Esophagus squamous epithelium (tissue), 4 donors: ENCODE measurements at regions not wholly inside any gene's neighbourhood (a gene's known extent, or its start where the extent isn't known, plus 50 kb on each side); places are given as distances from the start of the nearest gene placed in this dataset.

ENCODE experiments used
- POLR2A ChIP-seq, 4 donors: fragments of 450-650 bp; IDR thresholded peaks; one replicate each; pipeline ENCODE4 v1.6.1; 2017; ENCODE audit warnings: antibody characterized with exemption in 4 of 4, mild to moderate bottlenecking in 4 of 4, moderate library complexity in 3 of 4
- TF ChIP-seq, protein P1 (sequence below), 6 experiments: fragments of 450-650 bp in 4 of 6; fragments of 200-600 bp in 2 of 6; sonication (generic) in 2 of 6; IDR thresholded peaks; one replicate each; pipeline ENCODE4 v1.5.1; 2016 to 2019; ENCODE audit warnings: antibody characterized with exemption in 6 of 6, mild to moderate bottlenecking in 4 of 6, moderate library complexity in 4 of 6

DNA sequence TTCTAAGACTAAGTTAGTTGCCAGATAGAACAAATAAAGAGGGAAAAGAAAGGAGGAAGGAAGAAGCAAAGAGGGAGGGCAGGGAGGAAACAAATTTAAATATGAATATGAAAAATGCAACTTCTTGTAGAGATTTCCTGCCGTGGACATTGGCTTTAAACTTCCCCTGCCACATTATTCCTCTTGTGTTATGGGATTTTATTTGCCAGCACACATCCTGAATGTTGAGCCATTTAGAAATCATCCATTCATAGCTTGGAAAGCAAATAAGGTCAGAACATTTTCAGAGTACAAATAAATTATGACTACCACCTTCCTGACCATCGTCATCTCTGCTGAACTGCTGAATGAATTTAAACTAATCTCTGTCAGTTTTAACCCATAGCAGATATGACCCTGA is 911.9 kb upstream of the LRRN3 start:
- TF ChIP-seq, protein P1, sequence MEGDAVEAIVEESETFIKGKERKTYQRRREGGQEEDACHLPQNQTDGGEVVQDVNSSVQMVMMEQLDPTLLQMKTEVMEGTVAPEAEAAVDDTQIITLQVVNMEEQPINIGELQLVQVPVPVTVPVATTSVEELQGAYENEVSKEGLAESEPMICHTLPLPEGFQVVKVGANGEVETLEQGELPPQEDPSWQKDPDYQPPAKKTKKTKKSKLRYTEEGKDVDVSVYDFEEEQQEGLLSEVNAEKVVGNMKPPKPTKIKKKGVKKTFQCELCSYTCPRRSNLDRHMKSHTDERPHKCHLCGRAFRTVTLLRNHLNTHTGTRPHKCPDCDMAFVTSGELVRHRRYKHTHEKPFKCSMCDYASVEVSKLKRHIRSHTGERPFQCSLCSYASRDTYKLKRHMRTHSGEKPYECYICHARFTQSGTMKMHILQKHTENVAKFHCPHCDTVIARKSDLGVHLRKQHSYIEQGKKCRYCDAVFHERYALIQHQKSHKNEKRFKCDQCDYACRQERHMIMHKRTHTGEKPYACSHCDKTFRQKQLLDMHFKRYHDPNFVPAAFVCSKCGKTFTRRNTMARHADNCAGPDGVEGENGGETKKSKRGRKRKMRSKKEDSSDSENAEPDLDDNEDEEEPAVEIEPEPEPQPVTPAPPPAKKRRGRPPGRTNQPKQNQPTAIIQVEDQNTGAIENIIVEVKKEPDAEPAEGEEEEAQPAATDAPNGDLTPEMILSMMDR (IDR thresholded peaks at IDR 0.05) = no peak
- no peak for TF ChIP-seq POLR2A (IDR thresholded peaks at IDR 0.05)
